ENCODE measurements at regions not wholly inside any gene's neighbourhood (a gene's known extent, or its start where the extent isn't known, plus 50 kb on each side); places are given as distances from the start of the nearest gene placed in this dataset.

- no peak overlapping the region for H2AFZ ChIP-seq (ENCODE audit: insufficient read depth, low read depth, low read length, poor library complexity, severe bottlenecking)
- TF ChIP-seq EZH2 (IDR thresholded peaks at IDR 0.05; ENCODE audit: borderline replicate concordance, insufficient read depth, low read depth, low read length, poor library complexity, severe bottlenecking) (no peak), CTCF (IDR thresholded peaks at IDR 0.05) (no peak)
- H3K27ac ChIP-seq (ENCODE audit: low read length in 2 of 2) = no peak overlapping the region
- no peaks in the 10 kb centered on the region for H3K9me3 Mint-ChIP-seq (ENCODE audit: insufficient read depth)
- no peaks in the 10 kb centered on the region for H3K36me3 ChIP-seq (replicated peaks in 1 of 2; ENCODE audit: control extremely low read depth in 1 of 2, control insufficient read depth in 1 of 2, extremely low read depth in 1 of 2, insufficient read depth in 2 of 2, low read length in 1 of 2)
- H3K27me3 Mint-ChIP-seq = peaks cover 3% of the 10 kb centered on the region
- no peaks in the 10 kb centered on the region for H3K4me1 ChIP-seq (ENCODE audit: control insufficient read depth in 2 of 2, insufficient read depth in 2 of 2, low read length in 2 of 2)
- H4K20me1 ChIP-seq (ENCODE audit: control insufficient read depth, insufficient read depth, low read length, poor library complexity, severe bottlenecking) = no peaks in the 10 kb centered on the region
- CTCF ChIA-PET = interaction anchor here (1.5 kb wide), 1 partner anchor 181 kb away, joined by 3 read pairs; no protein-coding TSS in a partner anchor
- H3K4me3 Mint-ChIP-seq = no peak overlapping the region
- no peak overlapping the region for H3K27ac Mint-ChIP-seq
- no peaks in the 10 kb centered on the region for H3K79me2 ChIP-seq (ENCODE audit: control insufficient read depth, insufficient read depth, low read length)
- H3K4me1 Mint-ChIP-seq = peaks cover 5% of the 10 kb centered on the region
- POLR2A ChIA-PET = no interaction called here
- no peaks in the 10 kb centered on the region for H3K27me3 ChIP-seq (replicated peaks in 1 of 4; ENCODE audit: control extremely low read depth in 1 of 4, control insufficient read depth in 3 of 4, insufficient read depth in 4 of 4, low read length in 3 of 4)
- DNase-seq = no peak
- no peaks in the 10 kb centered on the region for H3K9me3 ChIP-seq (ENCODE audit: control extremely low read depth in 1 of 3, control insufficient read depth in 2 of 3, insufficient read depth in 1 of 3, low read length in 2 of 3)
- H3K4me2 ChIP-seq (replicated peaks; ENCODE audit: low read depth, low read length, poor library complexity, severe bottlenecking) = no peak overlapping the region
- no peak overlapping the region for H3K9ac ChIP-seq (ENCODE audit: low read length)
- no peak overlapping the region for H3K4me3 ChIP-seq (ENCODE audit: control extremely low read depth in 1 of 5, extremely low read depth in 1 of 5, insufficient read depth in 1 of 5, low read depth in 2 of 5, low read length in 4 of 5)
- intact Hi-C loops (cut with micrococcal nuclease) = no loop called here
- ATAC-seq (ENCODE audit: low read depth) = no peak
- WGBS (ENCODE audit: insufficient coverage) = 100% methylated on average over 7 of the region's 9 CpGs
Measured at GRCh38 chr5:148912714-148913398, 86.4 kb downstream of the ADRB2 start.

GRCh38 chr5:148913493-148913892 is 87.1 kb downstream of the ADRB2 start:
- no peak overlapping the region for H3K4me3 Mint-ChIP-seq
- Histone ChIP-seq H2AFZ (ENCODE audit: insufficient read depth, low read depth, low read length, poor library complexity, severe bottlenecking) (no peak overlapping the region), H3K9ac (ENCODE audit: low read length) (no peak overlapping the region), H3K27me3 (replicated peaks in 1 of 4; ENCODE audit: control extremely low read depth in 1 of 4, control insufficient read depth in 3 of 4, insufficient read depth in 4 of 4, low read length in 3 of 4) (no peaks in the 10 kb centered on the region), H3K4me1 (ENCODE audit: control insufficient read depth in 2 of 2, insufficient read depth in 2 of 2, low read length in 2 of 2) (no peaks in the 10 kb centered on the region), H3K27ac (ENCODE audit: low read length in 2 of 2) (no peak overlapping the region), H3K9me3 (ENCODE audit: control extremely low read depth in 1 of 3, control insufficient read depth in 2 of 3, insufficient read depth in 1 of 3, low read length in 2 of 3) (no peaks in the 10 kb centered on the region), H3K4me2 (replicated peaks; ENCODE audit: low read depth, low read length, poor library complexity, severe bottlenecking) (no peak overlapping the region), H3K36me3 (replicated peaks in 1 of 2; ENCODE audit: control extremely low read depth in 1 of 2, control insufficient read depth in 1 of 2, extremely low read depth in 1 of 2, insufficient read depth in 2 of 2, low read length in 1 of 2) (no peaks in the 10 kb centered on the region), H3K4me3 (ENCODE audit: control extremely low read depth in 1 of 5, extremely low read depth in 1 of 5, insufficient read depth in 1 of 5, low read depth in 2 of 5, low read length in 4 of 5) (no peak overlapping the region), H4K20me1 (ENCODE audit: control insufficient read depth, insufficient read depth, low read length, poor library complexity, severe bottlenecking) (no peaks in the 10 kb centered on the region), H3K79me2 (ENCODE audit: control insufficient read depth, insufficient read depth, low read length) (no peaks in the 10 kb centered on the region)
- no peak overlapping the region for H3K27ac Mint-ChIP-seq
- TF ChIP-seq EZH2 (IDR thresholded peaks at IDR 0.05; ENCODE audit: borderline replicate concordance, insufficient read depth, low read depth, low read length, poor library complexity, severe bottlenecking) = no peak
- DNase-seq (no peak), ATAC-seq (ENCODE audit: low read depth) (no peak)
- ChIA-PET CTCF (interaction anchor here (1.0 to 1.5 kb wide), 3 partner anchors 44 to 181 kb away, joined by 3 to 4 read pairs (median 3); no protein-coding TSS in a partner anchor), POLR2A (no interaction called here)
- H3K27me3 Mint-ChIP-seq = peaks cover 3% of the 10 kb centered on the region
- 93% methylated on average over 5 of the region's 6 CpGs for WGBS (ENCODE audit: insufficient coverage)
- intact Hi-C loops (cut with micrococcal nuclease) = no loop called here
- H3K9me3 Mint-ChIP-seq (ENCODE audit: insufficient read depth) = no peaks in the 10 kb centered on the region
- H3K4me1 Mint-ChIP-seq = peaks cover 5% of the 10 kb centered on the region

All from B cell (primary cell).